Panc1 (cell line): ENCODE measurements at regions not wholly inside any gene's neighbourhood (a gene's known extent, or its start where the extent isn't known, plus 50 kb on each side); places are given as distances from the start of the nearest gene placed in this dataset.

ENCODE experiments used
- ATAC-seq: fragments of 200-7000 bp; cut with Tn5 transposase; 2 replicates; pipeline ENCODE4 v1.9.1; 2020; ENCODE audit warnings: mild to moderate bottlenecking, moderate library complexity
- BruUV-seq: library from RNA; stranded (reverse); fragments of 400-500 nt; replicated peaks from 2 replicates; lab custom pipeline; 2021; lab: Mats Ljungman, UMichigan
- CTCF ChIA-PET: fragments of 300-600 bp; sonication (Branson Sonifier 250); formaldehyde crosslinking; loops from one replicate; lab custom pipeline; 2022; ENCODE audit warnings: antibody characterized with exemption; lab: Charles Lee
- POLR2A ChIA-PET: fragments of 300-600 bp; sonication (Branson Sonifier 250); formaldehyde crosslinking; loops from one replicate; lab custom pipeline; 2022; ENCODE audit warnings: antibody characterized with exemption; lab: Charles Lee
- DNase-seq: peaks from one replicate; pipeline ENCODE4 v3.0.0-alpha.2; 2010; ENCODE audit warnings: low read depth, low spot score
- H3K27ac ChIP-seq: 2 replicates; pipeline ENCODE4 v1.5.1; 2011; ENCODE audit warnings: mild to moderate bottlenecking, low read length, inconsistent platforms
- H3K27me3 ChIP-seq: fragments of 200-500 bp; sonication (Bioruptor generic); 2 replicates; pipeline ENCODE4 v1.6.0; 2014; ENCODE audit warnings: low read length, inconsistent platforms; ENCODE audit not compliant: control insufficient read depth, insufficient read depth
- H3K36me3 ChIP-seq: fragments of 200-500 bp; sonication (Bioruptor generic); 2 replicates; pipeline ENCODE4 v1.5.1; 2014; ENCODE audit warnings: inconsistent platforms, mild to moderate bottlenecking, low read length, moderate library complexity; ENCODE audit not compliant: control insufficient read depth, insufficient read depth
- H3K4me1 ChIP-seq: 2 replicates; pipeline ENCODE4 v1.5.1; 2011; ENCODE audit warnings: inconsistent platforms, mild to moderate bottlenecking, low read length, moderate library complexity; ENCODE audit not compliant: control insufficient read depth, insufficient read depth
- H3K4me3 ChIP-seq, 2 experiments: 2 replicates each; pipeline ENCODE4 v1.5.1; 2011 to 2012; ENCODE audit warnings: low read depth in 2 of 2, low read length in 2 of 2, mild to moderate bottlenecking in 2 of 2, inconsistent platforms in 1 of 2, moderate library complexity in 1 of 2
- H3K9me3 ChIP-seq: fragments of 200-500 bp; sonication (Bioruptor generic); 2 replicates; pipeline ENCODE4 v1.5.1; 2014; ENCODE audit warnings: low read depth, mild to moderate bottlenecking, inconsistent platforms, low read length, moderate library complexity; ENCODE audit not compliant: control insufficient read depth, insufficient read depth
- POLR2AphosphoS5 ChIP-seq: IDR thresholded peaks from 2 replicates; pipeline ENCODE4 v1.6.1; 2012; ENCODE audit warnings: mild to moderate bottlenecking, low read depth, low read length, moderate library complexity
- SIN3A ChIP-seq: IDR thresholded peaks from 2 replicates; pipeline ENCODE4 v1.6.1; 2012; ENCODE audit warnings: low read depth, mild to moderate bottlenecking, low read length, moderate library complexity, borderline replicate concordance; ENCODE audit not compliant: insufficient read depth
- TCF7L2 ChIP-seq: IDR thresholded peaks from 2 replicates; pipeline ENCODE4 v1.6.1; 2011; ENCODE audit warnings: mild to moderate bottlenecking, low read depth, low read length, inconsistent platforms
- in situ Hi-C: cut with HindIII; loops from 2 replicates; pipeline ENCODE4 v1.10.0; 2016; ENCODE audit warnings: low sequenced_read_pairs, low pct_unique_long_range_greater_than_20kb
- intact Hi-C: fragments of 100-400 bp; cut with micrococcal nuclease; formaldehyde crosslinking; loops from one replicate; pipeline ENCODE4 v1.10.0; 2022; ENCODE audit not compliant: unreplicated experiment
- TF ChIP-seq, protein P1 (sequence below): fragments of 450-650 bp; IDR thresholded peaks from 2 replicates; pipeline ENCODE4 v1.5.1; 2017; ENCODE audit warnings: mild to moderate bottlenecking
- TF ChIP-seq, protein P2 (sequence below), 2 experiments: IDR thresholded peaks; 2 replicates each; pipeline ENCODE4 v1.6.1; 2011 to 2012; ENCODE audit warnings: low read depth in 2 of 2, control low read depth in 1 of 2, low read length in 1 of 2, mild to moderate bottlenecking in 1 of 2, moderate library complexity in 1 of 2; ENCODE audit not compliant: insufficient read depth in 1 of 2

DNA sequence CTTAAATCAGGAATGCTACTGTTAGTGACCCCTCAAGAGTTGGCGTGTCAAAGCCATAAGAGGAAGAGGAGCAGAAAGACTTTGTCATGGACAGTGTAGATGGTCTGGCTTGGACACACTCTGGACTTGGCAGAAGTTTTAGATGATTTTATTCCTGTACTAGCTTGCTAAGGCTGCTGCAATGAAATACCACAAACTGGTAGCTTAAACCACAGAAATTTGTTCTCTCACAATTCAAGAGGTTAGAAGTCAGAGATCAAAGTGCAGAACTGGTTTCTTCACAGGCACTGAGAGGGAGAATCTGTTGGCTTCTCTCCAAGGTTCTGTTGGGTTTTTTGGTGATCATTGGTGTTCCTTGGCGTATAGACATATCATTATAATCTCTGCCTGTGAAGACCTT lies 869.8 kb upstream of the B3GALT2 start:
- H3K27ac ChIP-seq, result no peak overlapping the region
- no peaks in the 10 kb centered on the region for H3K9me3 ChIP-seq
- H3K36me3 ChIP-seq, result no peaks in the 10 kb centered on the region
- ATAC-seq (no peak), DNase-seq (no peak)
- no TSS peak for BruUV-seq
- no peaks in the 10 kb centered on the region for H3K27me3 ChIP-seq
- H3K4me3 ChIP-seq, result no peak overlapping the region
- no peaks in the 10 kb centered on the region for H3K4me1 ChIP-seq
- POLR2A ChIA-PET, result no interaction called here
- CTCF ChIA-PET, result no interaction called here
- intact Hi-C loops, result no loop called here
- TF ChIP-seq, protein P1, sequence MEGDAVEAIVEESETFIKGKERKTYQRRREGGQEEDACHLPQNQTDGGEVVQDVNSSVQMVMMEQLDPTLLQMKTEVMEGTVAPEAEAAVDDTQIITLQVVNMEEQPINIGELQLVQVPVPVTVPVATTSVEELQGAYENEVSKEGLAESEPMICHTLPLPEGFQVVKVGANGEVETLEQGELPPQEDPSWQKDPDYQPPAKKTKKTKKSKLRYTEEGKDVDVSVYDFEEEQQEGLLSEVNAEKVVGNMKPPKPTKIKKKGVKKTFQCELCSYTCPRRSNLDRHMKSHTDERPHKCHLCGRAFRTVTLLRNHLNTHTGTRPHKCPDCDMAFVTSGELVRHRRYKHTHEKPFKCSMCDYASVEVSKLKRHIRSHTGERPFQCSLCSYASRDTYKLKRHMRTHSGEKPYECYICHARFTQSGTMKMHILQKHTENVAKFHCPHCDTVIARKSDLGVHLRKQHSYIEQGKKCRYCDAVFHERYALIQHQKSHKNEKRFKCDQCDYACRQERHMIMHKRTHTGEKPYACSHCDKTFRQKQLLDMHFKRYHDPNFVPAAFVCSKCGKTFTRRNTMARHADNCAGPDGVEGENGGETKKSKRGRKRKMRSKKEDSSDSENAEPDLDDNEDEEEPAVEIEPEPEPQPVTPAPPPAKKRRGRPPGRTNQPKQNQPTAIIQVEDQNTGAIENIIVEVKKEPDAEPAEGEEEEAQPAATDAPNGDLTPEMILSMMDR, result no peak
- TF ChIP-seq, protein P2, sequence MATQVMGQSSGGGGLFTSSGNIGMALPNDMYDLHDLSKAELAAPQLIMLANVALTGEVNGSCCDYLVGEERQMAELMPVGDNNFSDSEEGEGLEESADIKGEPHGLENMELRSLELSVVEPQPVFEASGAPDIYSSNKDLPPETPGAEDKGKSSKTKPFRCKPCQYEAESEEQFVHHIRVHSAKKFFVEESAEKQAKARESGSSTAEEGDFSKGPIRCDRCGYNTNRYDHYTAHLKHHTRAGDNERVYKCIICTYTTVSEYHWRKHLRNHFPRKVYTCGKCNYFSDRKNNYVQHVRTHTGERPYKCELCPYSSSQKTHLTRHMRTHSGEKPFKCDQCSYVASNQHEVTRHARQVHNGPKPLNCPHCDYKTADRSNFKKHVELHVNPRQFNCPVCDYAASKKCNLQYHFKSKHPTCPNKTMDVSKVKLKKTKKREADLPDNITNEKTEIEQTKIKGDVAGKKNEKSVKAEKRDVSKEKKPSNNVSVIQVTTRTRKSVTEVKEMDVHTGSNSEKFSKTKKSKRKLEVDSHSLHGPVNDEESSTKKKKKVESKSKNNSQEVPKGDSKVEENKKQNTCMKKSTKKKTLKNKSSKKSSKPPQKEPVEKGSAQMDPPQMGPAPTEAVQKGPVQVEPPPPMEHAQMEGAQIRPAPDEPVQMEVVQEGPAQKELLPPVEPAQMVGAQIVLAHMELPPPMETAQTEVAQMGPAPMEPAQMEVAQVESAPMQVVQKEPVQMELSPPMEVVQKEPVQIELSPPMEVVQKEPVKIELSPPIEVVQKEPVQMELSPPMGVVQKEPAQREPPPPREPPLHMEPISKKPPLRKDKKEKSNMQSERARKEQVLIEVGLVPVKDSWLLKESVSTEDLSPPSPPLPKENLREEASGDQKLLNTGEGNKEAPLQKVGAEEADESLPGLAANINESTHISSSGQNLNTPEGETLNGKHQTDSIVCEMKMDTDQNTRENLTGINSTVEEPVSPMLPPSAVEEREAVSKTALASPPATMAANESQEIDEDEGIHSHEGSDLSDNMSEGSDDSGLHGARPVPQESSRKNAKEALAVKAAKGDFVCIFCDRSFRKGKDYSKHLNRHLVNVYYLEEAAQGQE (IDR thresholded peaks at IDR 0.05; ENCODE audit: insufficient read depth in 1 of 2, low read depth in 2 of 2, low read length in 1 of 2), result no peak
- no peak for TF ChIP-seq POLR2AphosphoS5
- no peak for TF ChIP-seq TCF7L2
- TF ChIP-seq SIN3A, result no peak
- in situ Hi-C loops, result no loop called here

DNA sequence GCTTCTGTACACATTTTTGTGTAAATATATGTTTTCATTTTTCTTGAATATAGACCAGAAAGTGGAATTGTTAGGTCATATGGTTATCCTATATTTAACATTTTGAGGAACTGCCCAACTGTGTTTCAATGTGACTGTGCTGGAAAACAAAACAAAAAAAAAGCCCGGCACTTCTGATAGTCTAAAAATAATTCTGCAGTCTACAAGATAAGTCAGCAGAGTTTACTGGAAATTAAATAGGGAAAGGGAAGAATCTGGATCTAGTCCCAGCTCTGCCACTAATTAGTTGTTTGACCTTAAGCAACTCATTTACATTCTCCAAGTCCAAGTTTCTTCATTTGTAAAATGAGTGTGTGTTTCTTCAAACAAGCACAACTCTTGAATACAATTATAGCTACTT lies 869.1 kb upstream of the B3GALT2 start:
- Histone ChIP-seq H3K4me1 (no peaks in the 10 kb centered on the region), H3K9me3 (no peaks in the 10 kb centered on the region), H3K27me3 (no peaks in the 10 kb centered on the region), H3K36me3 (no peaks in the 10 kb centered on the region), H3K4me3 (no peak overlapping the region), H3K27ac (no peak overlapping the region)
- ChIA-PET CTCF (no interaction called here), POLR2A (no interaction called here)
- intact Hi-C loops (no loop called here), in situ Hi-C loops (no loop called here)
- no TSS peak for BruUV-seq
- no peak for ATAC-seq
- DNase-seq, result no peak
- no peak for TF ChIP-seq POLR2AphosphoS5
- no peak for TF ChIP-seq SIN3A
- TF ChIP-seq, protein P1, result no peak
